Erythroblast (primary cell): ENCODE measurements at regions not wholly inside any gene's neighbourhood (a gene's known extent, or its start where the extent isn't known, plus 50 kb on each side); places are given as distances from the start of the nearest gene placed in this dataset.
"Not testable (repeated sequence)": the region's sequence is repeated elsewhere in the genome, so short reads cannot be mapped to it uniquely, and the experiment has no call there.

Experiments
- DNase-seq, 2 experiments: peaks; one replicate each; lab custom pipeline; 2025; lab: John Stamatoyannopoulos, UW
- GATA1 ChIP-seq: IDR thresholded peaks from 2 replicates; pipeline ENCODE4 v1.6.1; 2011; ENCODE audit warnings: low read depth, mild to moderate bottlenecking, control low read depth, low read length, moderate library complexity
- POLR2A ChIP-seq: IDR thresholded peaks from 2 replicates; pipeline ENCODE4 v1.6.1; 2011; ENCODE audit warnings: mild to moderate bottlenecking, low read length

GRCh38 chr17:6927290-6928126 is 68.3 kb upstream of the ALOX12 start:
- TF ChIP-seq GATA1, result no peak
- TF ChIP-seq POLR2A, result no peak
- DNase-seq, result peak in 1 of 2 experiments; percentile 66

- TF ChIP-seq POLR2A, result no peak
- no peak for TF ChIP-seq GATA1
- no peak for DNase-seq
Measured at GRCh38 chr17:6928193-6928592, 67.7 kb upstream of the ALOX12 start.

- DNase-seq, result no peak
- no peak for TF ChIP-seq POLR2A
- no peak for TF ChIP-seq GATA1
Measured at GRCh38 chr17:6930749-6931148, 65.1 kb upstream of the ALOX12 start.

GRCh38 chr17:6934544-6934943 is 61.3 kb upstream of the ALOX12 start:
- not testable (repeated sequence) for DNase-seq

- no peak for TF ChIP-seq POLR2A
- no peak for TF ChIP-seq GATA1
- DNase-seq, result no peak
Measured at GRCh38 chr17:6936370-6937028, 59.4 kb upstream of the ALOX12 start.

GRCh38 chr17:6938637-6939036 is 57.2 kb upstream of the ALOX12 start:
- TF ChIP-seq POLR2A (no peak), GATA1 (no peak)
- no peak for DNase-seq

- TF ChIP-seq GATA1, result no peak
- TF ChIP-seq POLR2A, result no peak
- no peak for DNase-seq
Measured at GRCh38 chr17:6940186-6940649, 55.6 kb upstream of the ALOX12 start.

- no peak for TF ChIP-seq GATA1
- no peak for TF ChIP-seq POLR2A
- DNase-seq, result no peak
Measured at GRCh38 chr17:6941989-6942388, 53.9 kb upstream of the ALOX12 start.

- DNase-seq, result no peak
- TF ChIP-seq POLR2A, result no peak
- no peak for TF ChIP-seq GATA1
Measured at GRCh38 chr17:6943406-6943805, 52.4 kb upstream of the ALOX12 start.
